ENCODE measurements at regions not wholly inside any gene's neighbourhood (a gene's known extent, or its start where the extent isn't known, plus 50 kb on each side); places are given as distances from the start of the nearest gene placed in this dataset.

DNA sequence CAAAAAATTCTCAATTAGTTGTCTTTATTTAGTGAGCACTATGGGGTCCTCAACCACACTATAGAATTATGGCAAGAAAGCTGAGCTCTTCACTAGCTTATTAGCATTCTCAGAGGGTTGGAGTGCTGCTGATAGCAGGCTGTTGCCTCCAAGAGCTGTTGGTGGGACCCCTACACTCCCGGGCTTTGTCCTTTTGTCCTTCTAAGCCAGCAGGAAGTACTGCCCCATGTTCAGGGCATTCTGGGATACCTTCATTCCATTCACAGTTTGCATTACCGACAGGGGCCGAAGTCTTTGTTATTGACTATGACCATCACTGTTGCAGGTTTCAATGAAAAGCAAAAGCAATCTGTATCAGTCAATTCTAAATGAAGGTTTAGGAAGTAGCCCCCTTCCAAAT, 89.5 kb upstream of the OTX2 start:
- Mint-ChIP-seq H3K9me3 (no peaks in the 10 kb centered on the region), H3K4me1 (ENCODE audit: low read depth) (no peaks in the 10 kb centered on the region), H3K27ac (no peak overlapping the region), H3K36me3 (ENCODE audit: low read depth) (no peaks in the 10 kb centered on the region), H3K27me3 (peaks cover 43% of the 10 kb centered on the region), H3K4me3 (no peak overlapping the region)
- no peak for DNase-seq
- Histone ChIP-seq H3K4me1 (ENCODE audit: insufficient read depth, low read length) (no peaks in the 10 kb centered on the region), H3K9me3 (ENCODE audit: control insufficient read depth in 1 of 2, insufficient read depth in 1 of 2, low read length in 2 of 2) (peaks cover 0 to 3% of the 10 kb centered on the region in 2 experiments), H3K36me3 (ENCODE audit: insufficient read depth, low read length) (no peaks in the 10 kb centered on the region), H3K27me3 (ENCODE audit: control insufficient read depth in 1 of 2, insufficient read depth in 2 of 2, low read length in 2 of 2) (peaks cover 0 to 4% of the 10 kb centered on the region in 2 experiments), H3K4me3 (ENCODE audit: low read length) (no peak overlapping the region), H3K27ac (ENCODE audit: low read depth in 1 of 2, low read length in 2 of 2) (no peak overlapping the region)
- ChIA-PET CTCF (interaction anchor here (0.5 kb wide), 1 partner anchor 687 kb away, joined by 3 read pairs; no protein-coding TSS in a partner anchor), POLR2A (no interaction called here)
- no peak for ATAC-seq (ENCODE audit: poor library complexity)
- intact Hi-C loops (cut with DNase I, micrococcal nuclease) = no loop called here
- TF ChIP-seq, protein P1, sequence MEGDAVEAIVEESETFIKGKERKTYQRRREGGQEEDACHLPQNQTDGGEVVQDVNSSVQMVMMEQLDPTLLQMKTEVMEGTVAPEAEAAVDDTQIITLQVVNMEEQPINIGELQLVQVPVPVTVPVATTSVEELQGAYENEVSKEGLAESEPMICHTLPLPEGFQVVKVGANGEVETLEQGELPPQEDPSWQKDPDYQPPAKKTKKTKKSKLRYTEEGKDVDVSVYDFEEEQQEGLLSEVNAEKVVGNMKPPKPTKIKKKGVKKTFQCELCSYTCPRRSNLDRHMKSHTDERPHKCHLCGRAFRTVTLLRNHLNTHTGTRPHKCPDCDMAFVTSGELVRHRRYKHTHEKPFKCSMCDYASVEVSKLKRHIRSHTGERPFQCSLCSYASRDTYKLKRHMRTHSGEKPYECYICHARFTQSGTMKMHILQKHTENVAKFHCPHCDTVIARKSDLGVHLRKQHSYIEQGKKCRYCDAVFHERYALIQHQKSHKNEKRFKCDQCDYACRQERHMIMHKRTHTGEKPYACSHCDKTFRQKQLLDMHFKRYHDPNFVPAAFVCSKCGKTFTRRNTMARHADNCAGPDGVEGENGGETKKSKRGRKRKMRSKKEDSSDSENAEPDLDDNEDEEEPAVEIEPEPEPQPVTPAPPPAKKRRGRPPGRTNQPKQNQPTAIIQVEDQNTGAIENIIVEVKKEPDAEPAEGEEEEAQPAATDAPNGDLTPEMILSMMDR (IDR thresholded peaks at IDR 0.05) = no peak

DNA sequence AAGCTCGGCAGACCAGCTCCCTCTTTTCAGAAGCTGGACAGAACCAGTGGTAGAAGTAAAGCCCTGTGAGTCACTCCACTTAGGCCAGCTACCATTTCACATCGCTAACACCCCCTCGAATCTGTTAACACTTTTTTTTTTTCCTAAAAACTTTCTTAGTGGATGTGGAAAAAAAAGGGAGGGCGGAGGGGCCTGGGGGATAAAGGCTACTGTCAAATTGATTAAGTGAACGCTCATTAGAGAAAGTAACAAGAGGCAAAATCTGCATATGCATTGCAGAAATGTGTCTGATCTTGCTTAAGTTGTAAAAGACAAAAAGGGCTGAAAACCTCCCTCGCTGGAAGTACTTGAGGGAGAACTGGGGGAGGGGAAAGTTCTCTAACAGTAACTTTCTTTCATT, 86.6 kb upstream of the OTX2 start:
- Mint-ChIP-seq H3K9me3 (no peaks in the 10 kb centered on the region), H3K36me3 (ENCODE audit: low read depth) (no peaks in the 10 kb centered on the region), H3K27me3 (peaks cover 61% of the 10 kb centered on the region), H3K4me1 (ENCODE audit: low read depth) (no peaks in the 10 kb centered on the region), H3K4me3 (no peak overlapping the region), H3K27ac (no peak overlapping the region)
- Histone ChIP-seq H3K9me3 (ENCODE audit: control insufficient read depth in 1 of 2, insufficient read depth in 1 of 2, low read length in 2 of 2) (peaks cover 0 to 3% of the 10 kb centered on the region in 2 experiments), H3K36me3 (ENCODE audit: insufficient read depth, low read length) (no peaks in the 10 kb centered on the region), H3K27ac (ENCODE audit: low read depth in 1 of 2, low read length in 2 of 2) (no peak overlapping the region), H3K4me3 (ENCODE audit: low read length) (no peak overlapping the region), H3K4me1 (ENCODE audit: insufficient read depth, low read length) (no peaks in the 10 kb centered on the region), H3K27me3 (ENCODE audit: control insufficient read depth in 1 of 2, insufficient read depth in 2 of 2, low read length in 2 of 2) (peaks cover 5 to 11% of the 10 kb centered on the region in 2 experiments)
- TF ChIP-seq, protein P1 (IDR thresholded peaks at IDR 0.05) = no peak
- no peak for ATAC-seq (ENCODE audit: poor library complexity)
- ChIA-PET CTCF (no interaction called here), POLR2A (interaction anchor here (0.7 kb wide), 1 partner anchor 28 kb away, joined by 3 read pairs; no protein-coding TSS in a partner anchor)
- DNase-seq = no peak
- intact Hi-C loops (cut with DNase I, micrococcal nuclease) = no loop called here

GRCh38 chr14:56896231-56896630, 86.0 kb upstream of the OTX2 start:
- Mint-ChIP-seq H3K4me3 (no peak overlapping the region), H3K27me3 (peaks cover 61% of the 10 kb centered on the region), H3K4me1 (ENCODE audit: low read depth) (no peaks in the 10 kb centered on the region), H3K36me3 (ENCODE audit: low read depth) (no peaks in the 10 kb centered on the region), H3K9me3 (no peaks in the 10 kb centered on the region), H3K27ac (no peak overlapping the region)
- Histone ChIP-seq H3K27ac (ENCODE audit: low read depth in 1 of 2, low read length in 2 of 2) (no peak overlapping the region), H3K4me1 (ENCODE audit: insufficient read depth, low read length) (no peaks in the 10 kb centered on the region), H3K4me3 (ENCODE audit: low read length) (no peak overlapping the region), H3K27me3 (ENCODE audit: control insufficient read depth in 1 of 2, insufficient read depth in 2 of 2, low read length in 2 of 2) (peaks cover 5 to 11% of the 10 kb centered on the region in 2 experiments), H3K36me3 (ENCODE audit: insufficient read depth, low read length) (no peaks in the 10 kb centered on the region), H3K9me3 (ENCODE audit: control insufficient read depth in 1 of 2, insufficient read depth in 1 of 2, low read length in 2 of 2) (peaks cover 0 to 3% of the 10 kb centered on the region in 2 experiments)
- ATAC-seq (ENCODE audit: poor library complexity) (no peak), DNase-seq (no peak)
- ChIA-PET POLR2A (no interaction called here), CTCF (no interaction called here)
- intact Hi-C loops (cut with DNase I, micrococcal nuclease) = no loop called here
- TF ChIP-seq, protein P1 (IDR thresholded peaks at IDR 0.05) = no peak

Data from CD4-positive, alpha-beta T cell (primary cell).